Osteoblast (primary cell): ENCODE measurements at regions not wholly inside any gene's neighbourhood (a gene's known extent, or its start where the extent isn't known, plus 50 kb on each side); places are given as distances from the start of the nearest gene placed in this dataset.

Source experiments
- DNase-seq: peaks from one replicate; pipeline ENCODE4 v3.0.0; 2011; ENCODE audit warnings: low spot score, mixed read lengths; ENCODE audit not compliant: insufficient read length; ENCODE audit errors: missing footprints
- H2AFZ ChIP-seq: 2 replicates; pipeline ENCODE4 v1.6.0; 2011; ENCODE audit warnings: mild to moderate bottlenecking, low read length
- H3K27ac ChIP-seq: 2 replicates; pipeline ENCODE4 v1.5.1; 2011; ENCODE audit warnings: mild to moderate bottlenecking, low read depth, low read length, moderate library complexity
- H3K27me3 ChIP-seq: 2 replicates; pipeline ENCODE4 v1.6.0; 2012; ENCODE audit warnings: mild to moderate bottlenecking, control low read depth, inconsistent platforms, low read length, moderate library complexity; ENCODE audit not compliant: insufficient read depth
- H3K36me3 ChIP-seq: 2 replicates; pipeline ENCODE4 v1.5.1; 2011; ENCODE audit warnings: mild to moderate bottlenecking, low read length, control low read depth, moderate library complexity; ENCODE audit not compliant: insufficient read depth
- H3K4me1 ChIP-seq: 2 replicates; pipeline ENCODE4 v1.5.1; 2011; ENCODE audit warnings: mild to moderate bottlenecking, low read length, control low read depth, moderate library complexity; ENCODE audit not compliant: insufficient read depth
- H3K4me2 ChIP-seq: 2 replicates; pipeline ENCODE4 v1.6.0; 2011; ENCODE audit warnings: mild to moderate bottlenecking, low read length; ENCODE audit not compliant: insufficient read depth
- H3K4me3 ChIP-seq: fragments of 200-600 bp; sonication (generic); 3 replicates; pipeline ENCODE4 v1.5.1; 2012; ENCODE audit warnings: mild to moderate bottlenecking, low read length, inconsistent platforms; ENCODE audit not compliant: insufficient read depth
- H3K79me2 ChIP-seq: 2 replicates; pipeline ENCODE4 v1.6.0; 2012; ENCODE audit warnings: mild to moderate bottlenecking, low read length, control low read depth, inconsistent platforms; ENCODE audit not compliant: insufficient read depth
- H3K9me3 ChIP-seq: 2 replicates; pipeline ENCODE4 v1.5.1; 2011; ENCODE audit warnings: low read depth, low read length, control low read depth
- H4K20me1 ChIP-seq: 2 replicates; pipeline ENCODE4 v1.6.0; 2012; ENCODE audit warnings: mild to moderate bottlenecking, low read length, control low read depth; ENCODE audit not compliant: insufficient read depth
- CTCF ChIP-seq: IDR thresholded peaks from 2 replicates; pipeline ENCODE4 v1.5.1; 2011; ENCODE audit warnings: mild to moderate bottlenecking, low read depth, low read length, moderate library complexity; ENCODE audit errors: extremely low read depth

- H3K4me1 ChIP-seq = no peaks in the 10 kb centered on the region
- H4K20me1 ChIP-seq = no peaks in the 10 kb centered on the region
- no peak overlapping the region for H3K4me3 ChIP-seq
- H3K36me3 ChIP-seq = no peaks in the 10 kb centered on the region
- H3K79me2 ChIP-seq = no peaks in the 10 kb centered on the region
- TF ChIP-seq CTCF = no peak
- H3K9me3 ChIP-seq = no peaks in the 10 kb centered on the region
- no peak overlapping the region for H3K27ac ChIP-seq
- H3K27me3 ChIP-seq = no peaks in the 10 kb centered on the region
- H3K4me2 ChIP-seq = no peak overlapping the region
- no peak for DNase-seq
- no peak overlapping the region for H2AFZ ChIP-seq
Measured at GRCh38 chr2:143893371-143893770, 626.5 kb downstream of the ZEB2 start.

DNA sequence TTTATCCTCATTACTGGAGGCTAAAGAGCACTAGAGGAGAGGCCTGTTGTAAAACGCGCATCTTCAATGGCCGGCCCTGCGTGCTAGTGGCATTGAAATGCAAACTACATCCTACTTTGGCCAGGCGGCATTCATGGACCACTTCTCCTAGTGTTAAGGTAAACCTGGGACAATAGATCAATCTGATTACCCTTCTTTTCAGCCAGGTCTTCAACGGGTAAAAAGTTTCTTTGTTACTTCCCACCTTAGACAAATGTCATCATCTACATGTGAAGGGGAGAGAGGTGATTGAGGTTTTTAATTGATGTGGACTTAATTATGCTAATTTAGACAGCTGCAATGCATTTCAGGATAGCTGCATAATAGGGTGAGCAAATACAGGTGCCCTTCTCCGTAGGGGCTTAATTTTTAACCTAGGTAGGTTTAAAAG is 628.0 kb downstream of the ZEB2 start:
- no peak for TF ChIP-seq CTCF
- no peak overlapping the region for H2AFZ ChIP-seq
- no peaks in the 10 kb centered on the region for H3K9me3 ChIP-seq
- no peaks in the 10 kb centered on the region for H3K27me3 ChIP-seq
- no peak overlapping the region for H3K4me2 ChIP-seq
- H4K20me1 ChIP-seq = no peaks in the 10 kb centered on the region
- DNase-seq = no peak
- H3K79me2 ChIP-seq = no peaks in the 10 kb centered on the region
- H3K27ac ChIP-seq = no peak overlapping the region
- H3K36me3 ChIP-seq = no peaks in the 10 kb centered on the region
- H3K4me1 ChIP-seq = no peaks in the 10 kb centered on the region
- H3K4me3 ChIP-seq = no peak overlapping the region

DNA sequence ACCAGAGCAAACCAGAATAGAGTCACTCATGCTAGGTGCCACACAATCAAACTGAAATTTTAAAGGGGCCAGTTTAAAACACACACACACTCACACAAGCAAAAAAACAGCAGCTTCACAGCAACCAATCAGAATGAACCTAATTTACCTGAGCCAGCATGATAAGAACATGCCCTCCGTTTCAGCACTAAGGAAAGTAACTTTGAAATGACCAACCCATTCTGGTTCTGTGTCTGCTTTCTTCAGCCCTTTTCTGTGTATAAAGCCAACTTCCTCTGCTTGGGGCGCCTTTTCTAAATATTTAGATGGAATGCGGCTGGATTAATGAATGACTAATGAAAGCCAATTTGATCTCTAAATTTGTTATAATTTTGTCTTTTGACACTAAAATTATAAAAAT is 629.1 kb downstream of the ZEB2 start:
- no peak for TF ChIP-seq CTCF
- no peak overlapping the region for H3K4me2 ChIP-seq
- H3K4me3 ChIP-seq = no peak overlapping the region
- no peaks in the 10 kb centered on the region for H4K20me1 ChIP-seq
- no peak for DNase-seq
- H3K4me1 ChIP-seq = no peaks in the 10 kb centered on the region
- no peak overlapping the region for H3K27ac ChIP-seq
- no peaks in the 10 kb centered on the region for H3K79me2 ChIP-seq
- H3K27me3 ChIP-seq = no peaks in the 10 kb centered on the region
- H2AFZ ChIP-seq = no peak overlapping the region
- H3K9me3 ChIP-seq = no peaks in the 10 kb centered on the region
- no peaks in the 10 kb centered on the region for H3K36me3 ChIP-seq

DNA sequence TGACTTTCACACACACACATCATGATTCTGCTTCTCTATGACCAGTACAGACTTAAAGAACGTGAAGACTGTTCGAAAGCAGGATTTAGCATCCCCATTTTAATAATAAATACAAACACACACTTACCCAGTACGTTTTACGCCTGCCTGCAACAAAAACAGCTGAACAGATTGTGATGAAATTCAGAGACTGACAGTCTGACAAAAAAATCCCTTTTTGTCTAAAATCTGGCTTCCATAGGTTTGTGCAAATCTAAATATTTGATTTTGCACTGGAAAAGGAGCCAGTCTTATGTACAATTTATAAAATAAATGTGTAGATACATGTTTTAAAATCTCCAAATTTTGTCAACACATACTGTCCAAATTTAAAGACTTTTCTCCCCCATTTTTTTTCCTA is 630.7 kb downstream of the ZEB2 start:
- H3K79me2 ChIP-seq = no peaks in the 10 kb centered on the region
- H3K27me3 ChIP-seq = no peaks in the 10 kb centered on the region
- H3K36me3 ChIP-seq = no peaks in the 10 kb centered on the region
- H4K20me1 ChIP-seq = no peaks in the 10 kb centered on the region
- no peak overlapping the region for H3K27ac ChIP-seq
- H3K4me2 ChIP-seq = no peak overlapping the region
- H3K4me3 ChIP-seq = no peak overlapping the region
- DNase-seq = no peak
- H3K4me1 ChIP-seq = no peaks in the 10 kb centered on the region
- H2AFZ ChIP-seq = no peak overlapping the region
- TF ChIP-seq CTCF = no peak
- no peaks in the 10 kb centered on the region for H3K9me3 ChIP-seq
